HepG2 (cell line): ENCODE measurements at regions not wholly inside any gene's neighbourhood (a gene's known extent, or its start where the extent isn't known, plus 50 kb on each side); places are given as distances from the start of the nearest gene placed in this dataset.

ENCODE experiments used
- ATAC-seq: fragments of 200-7000 bp; cut with Tn5 transposase; 3 replicates; pipeline ENCODE4 v1.9.1; 2020; ENCODE audit warnings: mild to moderate bottlenecking, moderate library complexity
- BruUV-seq: library from RNA; stranded (reverse); fragments of 400-500 nt; replicated peaks from 2 replicates; lab custom pipeline; 2021; lab: Mats Ljungman, UMichigan
- CTCF ChIA-PET: fragments of 300-600 bp; formaldehyde crosslinking; extraction: SDS; loops from one replicate; lab custom pipeline; 2021; ENCODE audit warnings: low total read pairs, inconsistent platforms, low intra/inter-chr PET ratio; lab: Yijun Ruan, JAX
- POLR2A ChIA-PET: fragments of 350-600 bp; sonication (Branson Sonifier 250); formaldehyde crosslinking; loops from one replicate; lab custom pipeline; 2020; ENCODE audit warnings: antibody characterized with exemption, inconsistent platforms; lab: Yijun Ruan, JAX
- DNase-seq: peaks from one replicate; pipeline ENCODE4 v3.0.0-alpha.2; 2015; ENCODE audit warnings: low spot score
- FAIRE-seq: peaks from 3 replicates; lab custom pipeline; 2011; peaks lifted over from hg19 to GRCh38; lab: Jason Lieb, UNC
- H2AFZ ChIP-seq: one replicate; pipeline ENCODE4 v1.6.1; 2011; ENCODE audit warnings: low read length, inconsistent platforms
- H3K27ac ChIP-seq: fragments of 300-600 bp; 3 replicates; pipeline ENCODE4 v1.8.0; 2011; ENCODE audit warnings: mixed run types, mild to moderate bottlenecking, mixed read lengths, low read length, inconsistent platforms; ENCODE audit not compliant: insufficient read depth; ENCODE audit errors: extremely low read length
- H3K27me3 ChIP-seq, 2 experiments: fragments of 200-600 bp in 1 of 2; 2 replicates in 1 of 2; 3 replicates in 1 of 2; pipeline versions ENCODE4 v1.6.0 to v1.8.0; 2011; ENCODE audit warnings: low read length in 2 of 2, mild to moderate bottlenecking in 2 of 2, moderate library complexity in 2 of 2, inconsistent platforms in 1 of 2; ENCODE audit not compliant: insufficient read depth in 2 of 2, control insufficient read depth in 1 of 2
- H3K36me3 ChIP-seq, 2 experiments: fragments of 200-600 bp in 1 of 2; replicated peaks in 1 of 2; 2 replicates in 1 of 2; 3 replicates in 1 of 2; pipeline versions ENCODE4 v1.5.1 to v1.8.0; 2011; ENCODE audit warnings: low read length in 2 of 2, inconsistent platforms in 1 of 2; ENCODE audit not compliant: insufficient read depth in 2 of 2, control insufficient read depth in 1 of 2
- H3K4me1 ChIP-seq: 2 replicates; pipeline ENCODE4 v1.5.1; 2012; ENCODE audit warnings: low read length, inconsistent platforms; ENCODE audit not compliant: insufficient read depth
- H3K4me2 ChIP-seq: 2 replicates; pipeline ENCODE4 v1.6.0; 2011; ENCODE audit warnings: low read depth, low read length, inconsistent platforms
- H3K4me3 ChIP-seq, 3 experiments: fragments of 200-600 bp in 1 of 3; sonication (generic), shearing (Covaris generic) in 1 of 3; replicated peaks in 1 of 3; 2 replicates each; pipeline ENCODE4 v1.5.1; 2011 to 2016; ENCODE audit warnings: low read length in 3 of 3, inconsistent platforms in 2 of 3, low read depth in 2 of 3, mild to moderate bottlenecking in 2 of 3, control low read depth in 1 of 3, mixed read lengths in 1 of 3; ENCODE audit not compliant: insufficient read depth in 1 of 3
- H3K79me2 ChIP-seq: one replicate; pipeline ENCODE4 v1.6.1; 2011; ENCODE audit warnings: low read length, inconsistent platforms; ENCODE audit not compliant: insufficient read depth
- H3K9ac ChIP-seq: 2 replicates; pipeline ENCODE4 v1.6.0; 2011; ENCODE audit warnings: mild to moderate bottlenecking, low read depth, low read length, inconsistent platforms; ENCODE audit not compliant: insufficient read depth
- H3K9me3 ChIP-seq: 2 replicates; pipeline ENCODE4 v1.5.1; 2012; ENCODE audit warnings: mild to moderate bottlenecking, low read length
- H4K20me1 ChIP-seq: 2 replicates; pipeline ENCODE4 v1.6.0; 2011; ENCODE audit warnings: inconsistent platforms, mild to moderate bottlenecking, low read length, moderate library complexity; ENCODE audit not compliant: insufficient read depth
- GMEB2 ChIP-seq: IDR thresholded peaks from 2 replicates; pipeline ENCODE4 v1.6.1; 2016; ENCODE audit warnings: missing biosample characterization, missing genetic modification reagents, low read depth
- IKZF4 ChIP-seq: sonication (generic); formaldehyde crosslinking; IDR thresholded peaks from 2 replicates; pipeline ENCODE4 v1.5.1; 2020; ENCODE audit warnings: borderline replicate concordance, mild to moderate bottlenecking, low read depth, missing genetic modification reagents; ENCODE audit errors: not compliant biosample characterization
- IRX3 ChIP-seq: sonication (generic); formaldehyde crosslinking; IDR thresholded peaks from 2 replicates; pipeline ENCODE4 v1.8.1; 2023; ENCODE audit warnings: mild to moderate bottlenecking, low read depth, missing genetic modification reagents, borderline replicate concordance
- MATR3 ChIP-seq: sonication (generic); formaldehyde crosslinking; IDR thresholded peaks from 2 replicates; pipeline ENCODE4 v1.4.0; 2020; ENCODE audit warnings: missing genetic modification reagents
- NR2F6 ChIP-seq, 2 experiments: IDR thresholded peaks; 2 replicates each; pipeline ENCODE4 v1.6.1; 2016; ENCODE audit warnings: antibody characterized with exemption in 1 of 2, mild to moderate bottlenecking in 1 of 2
- POLR2AphosphoS2 ChIP-seq: IDR thresholded peaks from 2 replicates; pipeline ENCODE4 v1.6.1; 2011; ENCODE audit warnings: low read depth, low read length, improper control_type of control experiment
- SKI ChIP-seq: fragments of 450-650 bp; IDR thresholded peaks from one replicate; pipeline ENCODE4 v1.6.1; 2018; ENCODE audit warnings: mild to moderate bottlenecking; ENCODE audit not compliant: partially characterized antibody
- TBX3 ChIP-seq: fragments of 450-650 bp; IDR thresholded peaks from 2 replicates; pipeline ENCODE4 v1.6.1; 2017; ENCODE audit warnings: antibody characterized with exemption, mild to moderate bottlenecking, inconsistent platforms, borderline replicate concordance
- YEATS2 ChIP-seq: sonication (generic); formaldehyde crosslinking; IDR thresholded peaks from 2 replicates; pipeline ENCODE4 v1.4.0; 2020; ENCODE audit warnings: missing genetic modification reagents, borderline replicate concordance
- ZNF142 ChIP-seq: sonication (generic); formaldehyde crosslinking; IDR thresholded peaks from 2 replicates; pipeline ENCODE4 v1.4.0; 2020; ENCODE audit warnings: missing genetic modification reagents
- ZNF33B ChIP-seq: sonication (generic); formaldehyde crosslinking; IDR thresholded peaks from 2 replicates; pipeline ENCODE4 v1.5.1; 2020; ENCODE audit warnings: mild to moderate bottlenecking, missing genetic modification reagents
- ZNF350 ChIP-seq: sonication (generic); formaldehyde crosslinking; IDR thresholded peaks from 2 replicates; pipeline ENCODE4 v1.4.0; 2020; ENCODE audit warnings: mild to moderate bottlenecking, low read depth, missing genetic modification reagents, borderline replicate concordance
- ZNF576 ChIP-seq: sonication (generic); formaldehyde crosslinking; IDR thresholded peaks from 2 replicates; pipeline ENCODE4 v1.4.0; 2020; ENCODE audit warnings: mild to moderate bottlenecking, missing genetic modification reagents
- ZNF83 ChIP-seq: sonication (generic); formaldehyde crosslinking; IDR thresholded peaks from 2 replicates; pipeline ENCODE4 v1.4.0; 2020; ENCODE audit warnings: missing genetic modification reagents, mild to moderate bottlenecking, borderline replicate concordance
- in situ Hi-C: cut with HindIII; loops from 2 replicates; pipeline ENCODE4 v1.10.0; 2017; ENCODE audit warnings: low pct_unique_long_range_greater_than_20kb; ENCODE audit not compliant: extremely low pct_ligation_motif_present
- intact Hi-C: fragments of 100-400 bp; cut with micrococcal nuclease; formaldehyde crosslinking; loops from one replicate; pipeline ENCODE4 v1.10.0; 2022; ENCODE audit not compliant: unreplicated experiment

GRCh38 chr11:33545931-33546330 is 154.7 kb downstream of the C11orf91 start:
- H3K4me1 ChIP-seq, result no peaks in the 10 kb centered on the region
- H3K9me3 ChIP-seq, result no peaks in the 10 kb centered on the region
- POLR2A ChIA-PET, result no interaction called here
- no peaks in the 10 kb centered on the region for H3K79me2 ChIP-seq
- H3K36me3 ChIP-seq, result no peaks in the 10 kb centered on the region
- no peak overlapping the region for H3K9ac ChIP-seq
- intact Hi-C loops (no loop called here), in situ Hi-C loops (no loop called here)
- no peak overlapping the region for H3K4me2 ChIP-seq
- no TSS peak for BruUV-seq
- H3K4me3 ChIP-seq, result no peak overlapping the region
- peaks cover 2 to 43% of the 10 kb centered on the region in 2 experiments; a peak in 3 of 5 replicates for H3K27me3 ChIP-seq
- FAIRE-seq (no peak), ATAC-seq (no peak)
- TF ChIP-seq ZNF576 (no peak), YEATS2 (CRISPR knock-in tag) (no peak), SKI (no peak), TBX3 (no peak), GMEB2 (CRISPR knock-in tag) (no peak), NR2F6 (IDR thresholded peaks at IDR 0.05) (no peak), NR2F6 (CRISPR knock-in tag; IDR thresholded peaks at IDR 0.05) (no peak), ZNF142 (CRISPR knock-in tag) (no peak), ZNF33B (CRISPR knock-in tag) (no peak), ZNF83 (CRISPR knock-in tag) (no peak), IKZF4 (CRISPR knock-in tag) (no peak), MATR3 (no peak), POLR2AphosphoS2 (no peak), ZNF350 (CRISPR knock-in tag) (no peak), IRX3 (CRISPR knock-in tag) (no peak)
- TF ChIP-seq, all 625 proteins: peak for 0
- Histone ChIP-seq H2AFZ (no peak overlapping the region), H3K27ac (no peak overlapping the region), H4K20me1 (no peaks in the 10 kb centered on the region)
- DNase-seq, result no peak
- CTCF ChIA-PET, result no interaction called here
